Muscle of leg (tissue), 3 donors: ENCODE measurements at regions not wholly inside any gene's neighbourhood (a gene's known extent, or its start where the extent isn't known, plus 50 kb on each side); places are given as distances from the start of the nearest gene placed in this dataset.

Source experiments
- DNase-seq: peaks from one replicate; pipeline ENCODE4 v3.0.0; 2013
- H3K27ac ChIP-seq: one replicate; pipeline ENCODE4 v1.5.1; 2013; ENCODE audit warnings: mild to moderate bottlenecking, low read length, control low read depth
- H3K27me3 ChIP-seq: one replicate; pipeline ENCODE4 v1.6.1; 2013; ENCODE audit warnings: low read length; ENCODE audit not compliant: control insufficient read depth, insufficient read depth
- H3K36me3 ChIP-seq: one replicate; pipeline ENCODE4 v1.6.1; 2013; ENCODE audit warnings: low read length; ENCODE audit not compliant: control insufficient read depth, insufficient read depth
- H3K4me1 ChIP-seq: one replicate; pipeline ENCODE4 v1.6.1; 2013; ENCODE audit warnings: low read length; ENCODE audit not compliant: control insufficient read depth, insufficient read depth
- H3K4me3 ChIP-seq: one replicate; pipeline ENCODE4 v1.5.1; 2013; ENCODE audit warnings: low read length, control low read depth
- H3K9me3 ChIP-seq: replicated peaks from 2 replicates; pipeline ENCODE4 v1.6.1; 2013; ENCODE audit warnings: low read depth, low read length; ENCODE audit not compliant: control insufficient read depth
- WGBS: methylation state at CpG from one replicate; pipeline ENCODE4 v1.1.5; 2013; ENCODE audit warnings: missing lambda C conversion rate; ENCODE audit not compliant: insufficient coverage; 5-methylcytosine and 5-hydroxymethylcytosine counted together

GRCh38 chr6:16911088-16911487 is 149.8 kb upstream of the ATXN1 start:
- Histone ChIP-seq H3K4me3 (no peak overlapping the region), H3K9me3 (peaks cover 8% of the 10 kb centered on the region), H3K27ac (no peak overlapping the region), H3K36me3 (no peaks in the 10 kb centered on the region), H3K27me3 (no peaks in the 10 kb centered on the region), H3K4me1 (no peaks in the 10 kb centered on the region)
- WGBS: 80% methylated on average over 1 of the region's 3 CpGs
- no peak for DNase-seq

- H3K36me3 ChIP-seq: no peaks in the 10 kb centered on the region
- H3K27me3 ChIP-seq: no peaks in the 10 kb centered on the region
- H3K4me3 ChIP-seq: no peak overlapping the region
- H3K9me3 ChIP-seq: peaks cover 8% of the 10 kb centered on the region
- no peak overlapping the region for H3K27ac ChIP-seq
- no peak for DNase-seq
- H3K4me1 ChIP-seq: no peaks in the 10 kb centered on the region
- 100% methylated on average over 3 of the region's 4 CpGs for WGBS
Measured at GRCh38 chr6:16909658-16910360, 148.5 kb upstream of the ATXN1 start.

GRCh38 chr6:16907991-16908390 is 146.7 kb upstream of the ATXN1 start:
- Histone ChIP-seq H3K4me3 (no peak overlapping the region), H3K4me1 (peaks cover 2% of the 10 kb centered on the region), H3K36me3 (no peaks in the 10 kb centered on the region), H3K27me3 (no peaks in the 10 kb centered on the region), H3K27ac (no peak overlapping the region), H3K9me3 (peaks cover 3% of the 10 kb centered on the region)
- DNase-seq: no peak
- no CpG with 5 or more reads among the region's 1 CpG for WGBS

- Histone ChIP-seq H3K27me3 (no peaks in the 10 kb centered on the region), H3K9me3 (no peaks in the 10 kb centered on the region), H3K36me3 (no peaks in the 10 kb centered on the region), H3K4me1 (peaks cover 2% of the 10 kb centered on the region), H3K27ac (no peak overlapping the region), H3K4me3 (no peak overlapping the region)
- 90% methylated on average over 3 of the region's 6 CpGs for WGBS
- DNase-seq: no peak
Measured at GRCh38 chr6:16904957-16905356, 143.7 kb upstream of the ATXN1 start.

GRCh38 chr6:16903470-16903869 is 142.2 kb upstream of the ATXN1 start:
- Histone ChIP-seq H3K9me3 (no peaks in the 10 kb centered on the region), H3K4me1 (peaks cover 2% of the 10 kb centered on the region), H3K27me3 (no peaks in the 10 kb centered on the region), H3K36me3 (no peaks in the 10 kb centered on the region), H3K27ac (no peak overlapping the region), H3K4me3 (no peak overlapping the region)
- DNase-seq: peak; percentile 45
- 67% methylated on average over 1 of the region's 7 CpGs for WGBS

- H3K9me3 ChIP-seq: no peaks in the 10 kb centered on the region
- no peaks in the 10 kb centered on the region for H3K27me3 ChIP-seq
- H3K27ac ChIP-seq: no peak overlapping the region
- DNase-seq: no peak
- no peaks in the 10 kb centered on the region for H3K36me3 ChIP-seq
- no peak overlapping the region for H3K4me3 ChIP-seq
- peaks cover 2% of the 10 kb centered on the region for H3K4me1 ChIP-seq
Measured at GRCh38 chr6:16902502-16902901, 141.2 kb upstream of the ATXN1 start.

- Histone ChIP-seq H3K27ac (no peak overlapping the region), H3K27me3 (no peaks in the 10 kb centered on the region), H3K4me3 (no peak overlapping the region), H3K36me3 (no peaks in the 10 kb centered on the region), H3K9me3 (no peaks in the 10 kb centered on the region), H3K4me1 (peaks cover 2% of the 10 kb centered on the region)
- DNase-seq: peak; percentile 72
- WGBS: no CpG with 5 or more reads among the region's 3 CpGs
Measured at GRCh38 chr6:16901782-16902181, 140.5 kb upstream of the ATXN1 start.

- no CpG with 5 or more reads among the region's 2 CpGs for WGBS
- Histone ChIP-seq H3K4me3 (no peak overlapping the region), H3K9me3 (no peaks in the 10 kb centered on the region), H3K36me3 (no peaks in the 10 kb centered on the region), H3K4me1 (peaks cover 2% of the 10 kb centered on the region), H3K27me3 (no peaks in the 10 kb centered on the region), H3K27ac (no peak overlapping the region)
- no peak for DNase-seq
Measured at GRCh38 chr6:16901306-16901705, 140.0 kb upstream of the ATXN1 start.

GRCh38 chr6:16898640-16899396 is 137.6 kb upstream of the ATXN1 start:
- no peaks in the 10 kb centered on the region for H3K27me3 ChIP-seq
- H3K36me3 ChIP-seq: no peaks in the 10 kb centered on the region
- H3K9me3 ChIP-seq: no peaks in the 10 kb centered on the region
- peaks cover 2% of the 10 kb centered on the region for H3K4me1 ChIP-seq
- no peak for DNase-seq
- H3K4me3 ChIP-seq: no peak overlapping the region
- H3K27ac ChIP-seq: no peak overlapping the region
- WGBS: 93% methylated on average over 2 of the region's 8 CpGs

GRCh38 chr6:16897669-16898068 is 136.4 kb upstream of the ATXN1 start:
- H3K9me3 ChIP-seq: no peaks in the 10 kb centered on the region
- H3K4me1 ChIP-seq: no peaks in the 10 kb centered on the region
- no peak overlapping the region for H3K27ac ChIP-seq
- no peak for DNase-seq
- H3K4me3 ChIP-seq: no peak overlapping the region
- H3K27me3 ChIP-seq: no peaks in the 10 kb centered on the region
- H3K36me3 ChIP-seq: no peaks in the 10 kb centered on the region
- WGBS: no CpG with 5 or more reads among the region's 5 CpGs
